Activated naive CD8-positive, alpha-beta T cell treated with anti-CD3 and anti-CD28 coated beads, Interleukin-2, amount 50 U/mL, for 24 hours (primary cell): ENCODE measurements at regions not wholly inside any gene's neighbourhood (a gene's known extent, or its start where the extent isn't known, plus 50 kb on each side); places are given as distances from the start of the nearest gene placed in this dataset.
"Not testable (repeated sequence)": the region's sequence is repeated elsewhere in the genome, so short reads cannot be mapped to it uniquely, and the experiment has no call there.

Experiments used
- ATAC-seq: fragments of 150-1000 bp; cut with Tn5 transposase; one replicate; pipeline ENCODE4 v1.10.0; 2021
- DNase-seq: peaks from one replicate; pipeline ENCODE4 v3.0.0; 2021
- H3K27ac Mint-ChIP-seq: one replicate; pipeline ENCODE4 v1.8.0; 2021; ENCODE audit warnings: mild to moderate bottlenecking, mixed read lengths
- H3K27me3 Mint-ChIP-seq: one replicate; pipeline ENCODE4 v1.8.0; 2021; ENCODE audit warnings: mixed read lengths
- H3K36me3 Mint-ChIP-seq: one replicate; pipeline ENCODE4 v1.8.0; 2021; ENCODE audit warnings: low read depth, mixed read lengths
- H3K4me1 Mint-ChIP-seq: one replicate; pipeline ENCODE4 v1.8.0; 2021; ENCODE audit warnings: mixed read lengths
- H3K4me3 Mint-ChIP-seq: one replicate; pipeline ENCODE4 v1.8.0; 2021; ENCODE audit warnings: mild to moderate bottlenecking, moderate library complexity, mixed read lengths
- H3K9me3 Mint-ChIP-seq: one replicate; pipeline ENCODE4 v1.8.0; 2021; ENCODE audit warnings: mixed read lengths

GRCh38 chr10:33861016-33861704 lies 526.7 kb upstream of the NRP1 start:
- ATAC-seq (no peak), DNase-seq (no peak)
- Mint-ChIP-seq H3K4me3 (no peak overlapping the region), H3K27ac (no peak overlapping the region), H3K4me1 (no peaks in the 10 kb centered on the region), H3K27me3 (peaks cover 4% of the 10 kb centered on the region), H3K9me3 (no peaks in the 10 kb centered on the region), H3K36me3 (no peaks in the 10 kb centered on the region)

- Mint-ChIP-seq H3K4me1 (no peaks in the 10 kb centered on the region), H3K27me3 (peaks cover 6% of the 10 kb centered on the region)
- no peak for ATAC-seq
These were observed 526.1 kb upstream of the NRP1 start for GRCh38 chr10:33860552-33860951.

GRCh38 chr10:33859319-33860022 lies 525.0 kb upstream of the NRP1 start:
- Mint-ChIP-seq H3K9me3 (peaks cover 1% of the 10 kb centered on the region), H3K36me3 (no peaks in the 10 kb centered on the region), H3K27me3 (peaks cover 5% of the 10 kb centered on the region), H3K4me1 (no peaks in the 10 kb centered on the region), H3K27ac (no peak overlapping the region), H3K4me3 (no peak overlapping the region)
- DNase-seq (no peak), ATAC-seq (no peak)

More at GRCh38 chr10:33860552-33860951, 526.1 kb upstream of the NRP1 start:
- Mint-ChIP-seq H3K36me3 (no peaks in the 10 kb centered on the region), H3K4me3 (no peak overlapping the region), H3K27ac (no peak overlapping the region), H3K9me3 (no peaks in the 10 kb centered on the region)
- DNase-seq: no peak

GRCh38 chr10:33858326-33858725 lies 523.9 kb upstream of the NRP1 start:
- H3K27me3 Mint-ChIP-seq: peaks cover 5% of the 10 kb centered on the region
- no peak overlapping the region for H3K27ac Mint-ChIP-seq
- H3K36me3 Mint-ChIP-seq: no peaks in the 10 kb centered on the region
- DNase-seq (no peak), ATAC-seq (no peak)
- peaks cover 3% of the 10 kb centered on the region for H3K9me3 Mint-ChIP-seq
- H3K4me3 Mint-ChIP-seq: no peak overlapping the region
- H3K4me1 Mint-ChIP-seq: no peaks in the 10 kb centered on the region

- DNase-seq, H3K27ac Mint-ChIP-seq, H3K36me3 Mint-ChIP-seq, ATAC-seq, H3K27me3 Mint-ChIP-seq, H3K4me3 Mint-ChIP-seq, H3K4me1 Mint-ChIP-seq, H3K9me3 Mint-ChIP-seq: not testable (repeated sequence)
These were observed 518.8 kb upstream of the NRP1 start for GRCh38 chr10:33853221-33853620.

- no peak overlapping the region for H3K27ac Mint-ChIP-seq
These were observed 508.9 kb upstream of the NRP1 start for GRCh38 chr10:33843379-33843778.

GRCh38 chr10:33841678-33842077 lies 507.2 kb upstream of the NRP1 start:
- ATAC-seq: no peak
- Mint-ChIP-seq H3K4me1 (no peaks in the 10 kb centered on the region), H3K27ac (no peak overlapping the region), H3K27me3 (peaks cover 2% of the 10 kb centered on the region), H3K4me3 (no peak overlapping the region), H3K36me3 (no peaks in the 10 kb centered on the region), H3K9me3 (peaks cover 7% of the 10 kb centered on the region)
- DNase-seq: no peak

More at GRCh38 chr10:33843379-33843778, 508.9 kb upstream of the NRP1 start:
- H3K9me3 Mint-ChIP-seq: peaks cover 7% of the 10 kb centered on the region
- H3K27me3 Mint-ChIP-seq: no peaks in the 10 kb centered on the region
- H3K4me1 Mint-ChIP-seq: no peaks in the 10 kb centered on the region
- DNase-seq (no peak), ATAC-seq (no peak)
- H3K4me3 Mint-ChIP-seq: no peak overlapping the region
- H3K36me3 Mint-ChIP-seq: no peaks in the 10 kb centered on the region

- Mint-ChIP-seq H3K4me3 (no peak overlapping the region), H3K9me3 (no peaks in the 10 kb centered on the region), H3K4me1 (no peaks in the 10 kb centered on the region), H3K27ac (no peak overlapping the region), H3K27me3 (peaks cover 2% of the 10 kb centered on the region), H3K36me3 (no peaks in the 10 kb centered on the region)
- ATAC-seq (no peak), DNase-seq (no peak)
These were observed 504.3 kb upstream of the NRP1 start for GRCh38 chr10:33838731-33839130.

- no peak overlapping the region for H3K27ac Mint-ChIP-seq
- H3K27me3 Mint-ChIP-seq: peaks cover 2% of the 10 kb centered on the region
- H3K9me3 Mint-ChIP-seq: no peaks in the 10 kb centered on the region
These were observed 503.3 kb upstream of the NRP1 start for GRCh38 chr10:33837736-33838135.

GRCh38 chr10:33835556-33835955 lies 501.1 kb upstream of the NRP1 start:
- H3K27ac Mint-ChIP-seq: no peak overlapping the region

More at GRCh38 chr10:33837736-33838135, 503.3 kb upstream of the NRP1 start:
- ATAC-seq (no peak), DNase-seq (no peak)
- no peak overlapping the region for H3K4me3 Mint-ChIP-seq
- H3K36me3 Mint-ChIP-seq: no peaks in the 10 kb centered on the region
- no peaks in the 10 kb centered on the region for H3K4me1 Mint-ChIP-seq

GRCh38 chr10:33833566-33833965 lies 499.1 kb upstream of the NRP1 start:
- ATAC-seq (no peak), DNase-seq (no peak)
- no peaks in the 10 kb centered on the region for H3K4me1 Mint-ChIP-seq
- H3K36me3 Mint-ChIP-seq: peaks cover 2% of the 10 kb centered on the region
- H3K27ac Mint-ChIP-seq: no peak overlapping the region
- no peak overlapping the region for H3K4me3 Mint-ChIP-seq
- H3K27me3 Mint-ChIP-seq: peaks cover 2% of the 10 kb centered on the region
- H3K9me3 Mint-ChIP-seq: peaks cover 5% of the 10 kb centered on the region

More at GRCh38 chr10:33835556-33835955, 501.1 kb upstream of the NRP1 start:
- Mint-ChIP-seq H3K36me3 (no peaks in the 10 kb centered on the region), H3K4me3 (no peak overlapping the region), H3K4me1 (no peaks in the 10 kb centered on the region), H3K27me3 (peaks cover 2% of the 10 kb centered on the region), H3K9me3 (no peaks in the 10 kb centered on the region)
- no peak for ATAC-seq
- DNase-seq: no peak

GRCh38 chr10:33832124-33832787 lies 497.8 kb upstream of the NRP1 start:
- ATAC-seq (no peak), DNase-seq (no peak)
- Mint-ChIP-seq H3K9me3 (peaks cover 6% of the 10 kb centered on the region), H3K4me3 (no peak overlapping the region), H3K36me3 (peaks cover 2% of the 10 kb centered on the region), H3K27me3 (peaks cover 2% of the 10 kb centered on the region), H3K27ac (no peak overlapping the region), H3K4me1 (no peaks in the 10 kb centered on the region)

- peaks cover 9% of the 10 kb centered on the region for H3K9me3 Mint-ChIP-seq
These were observed 497.1 kb upstream of the NRP1 start for GRCh38 chr10:33831591-33831990.

GRCh38 chr10:33829899-33830298 lies 495.4 kb upstream of the NRP1 start:
- not testable (repeated sequence) for DNase-seq, H3K4me1 Mint-ChIP-seq, H3K27ac Mint-ChIP-seq, H3K27me3 Mint-ChIP-seq, H3K4me3 Mint-ChIP-seq, ATAC-seq, H3K36me3 Mint-ChIP-seq, H3K9me3 Mint-ChIP-seq

More at GRCh38 chr10:33831591-33831990, 497.1 kb upstream of the NRP1 start:
- H3K4me3 Mint-ChIP-seq: no peak overlapping the region
- H3K4me1 Mint-ChIP-seq: no peaks in the 10 kb centered on the region
- DNase-seq: no peak
- H3K27ac Mint-ChIP-seq: no peak overlapping the region
- no peaks in the 10 kb centered on the region for H3K27me3 Mint-ChIP-seq
- H3K36me3 Mint-ChIP-seq: peaks cover 2% of the 10 kb centered on the region
- no peak for ATAC-seq

GRCh38 chr10:33828592-33828991 lies 494.1 kb upstream of the NRP1 start:
- Mint-ChIP-seq H3K4me1 (no peaks in the 10 kb centered on the region), H3K4me3 (no peak overlapping the region), H3K36me3 (peaks cover 2% of the 10 kb centered on the region), H3K9me3 (peaks cover 9% of the 10 kb centered on the region), H3K27me3 (no peaks in the 10 kb centered on the region), H3K27ac (no peak overlapping the region)
- ATAC-seq (no peak), DNase-seq (no peak)
